Activated naive CD8-positive, alpha-beta T cell treated with anti-CD3 and anti-CD28 coated beads, Interleukin-2, amount 10 ng/mL, durations not matched to agents 7 days and 5 days (primary cell): ENCODE measurements at regions not wholly inside any gene's neighbourhood (a gene's known extent, or its start where the extent isn't known, plus 50 kb on each side); places are given as distances from the start of the nearest gene placed in this dataset.
A peak's percentile ranks its signal among the peaks of the same experiment; 100 is the strongest.
"Not testable (repeated sequence)": the region's sequence is repeated elsewhere in the genome, so short reads cannot be mapped to it uniquely, and the experiment has no call there.

Experiments
- ATAC-seq: fragments of 150-1000 bp; cut with Tn5 transposase; one replicate; pipeline ENCODE4 v1.10.0; 2021; ENCODE audit warnings: low read depth, moderate library complexity
- POLR2A ChIA-PET: fragments of 350-600 bp; sonication (Branson Sonifier 250); formaldehyde crosslinking; loops from one replicate; lab custom pipeline; 2021; ENCODE audit warnings: antibody characterized with exemption; lab: Charles Lee
- DNase-seq: peaks from one replicate; pipeline ENCODE4 v3.0.0; 2021
- H3K27ac Mint-ChIP-seq: one replicate; pipeline ENCODE4 v1.8.0; 2022; ENCODE audit warnings: mild to moderate bottlenecking, mixed read lengths
- H3K27me3 Mint-ChIP-seq: one replicate; pipeline ENCODE4 v1.8.0; 2022; ENCODE audit warnings: mild to moderate bottlenecking, moderate library complexity, mixed read lengths
- H3K36me3 Mint-ChIP-seq: one replicate; pipeline ENCODE4 v1.8.0; 2021; ENCODE audit warnings: mild to moderate bottlenecking, mixed read lengths
- H3K4me1 Mint-ChIP-seq: one replicate; pipeline ENCODE4 v1.8.0; 2021; ENCODE audit warnings: mixed read lengths
- H3K4me3 Mint-ChIP-seq: one replicate; pipeline ENCODE4 v1.8.0; 2022; ENCODE audit warnings: mild to moderate bottlenecking, moderate library complexity, mixed read lengths
- H3K9me3 Mint-ChIP-seq: one replicate; pipeline ENCODE4 v1.8.0; 2021; ENCODE audit warnings: mixed read lengths

- H3K4me1 Mint-ChIP-seq, result peaks cover 16% of the 10 kb centered on the region
- H3K9me3 Mint-ChIP-seq, result no peaks in the 10 kb centered on the region
- no peak overlapping the region for H3K27ac Mint-ChIP-seq
- POLR2A ChIA-PET, result no interaction called here
- ATAC-seq (no peak), DNase-seq (peak; percentile 26)
- H3K27me3 Mint-ChIP-seq, result peaks cover 35% of the 10 kb centered on the region
- H3K4me3 Mint-ChIP-seq, result peak overlapping the region; percentile 18
- no peaks in the 10 kb centered on the region for H3K36me3 Mint-ChIP-seq
Measured at GRCh38 chr5:176134529-176135223, 103.5 kb upstream of the SIMC1 start.

GRCh38 chr5:176140138-176140537, 98.1 kb upstream of the SIMC1 start:
- POLR2A ChIA-PET, ATAC-seq, H3K4me3 Mint-ChIP-seq, H3K36me3 Mint-ChIP-seq, H3K9me3 Mint-ChIP-seq, H3K27ac Mint-ChIP-seq, DNase-seq, H3K4me1 Mint-ChIP-seq: not testable (repeated sequence)
- H3K27me3 Mint-ChIP-seq, result peaks cover 25% of the 10 kb centered on the region

- H3K9me3 Mint-ChIP-seq, result peaks cover 10% of the 10 kb centered on the region
- peaks cover 2% of the 10 kb centered on the region for H3K36me3 Mint-ChIP-seq
- peaks cover 9% of the 10 kb centered on the region for H3K4me1 Mint-ChIP-seq
- ATAC-seq (no peak), DNase-seq (no peak)
- H3K4me3 Mint-ChIP-seq, result no peak overlapping the region
- peaks cover 34% of the 10 kb centered on the region for H3K27me3 Mint-ChIP-seq
- POLR2A ChIA-PET, result no interaction called here
- no peak overlapping the region for H3K27ac Mint-ChIP-seq
Measured at GRCh38 chr5:176144508-176144907, 93.7 kb upstream of the SIMC1 start.

GRCh38 chr5:176149948-176150347, 88.3 kb upstream of the SIMC1 start:
- DNase-seq, H3K36me3 Mint-ChIP-seq, H3K4me3 Mint-ChIP-seq, ATAC-seq, H3K9me3 Mint-ChIP-seq, H3K4me1 Mint-ChIP-seq, H3K27ac Mint-ChIP-seq, POLR2A ChIA-PET: not testable (repeated sequence)
- H3K27me3 Mint-ChIP-seq, result peaks cover 28% of the 10 kb centered on the region

- H3K27ac Mint-ChIP-seq, result no peak overlapping the region
- no peaks in the 10 kb centered on the region for H3K4me1 Mint-ChIP-seq
- H3K9me3 Mint-ChIP-seq, result peaks cover 1% of the 10 kb centered on the region
- DNase-seq, result no peak
- POLR2A ChIA-PET, result no interaction called here
- H3K27me3 Mint-ChIP-seq, result peaks cover 26% of the 10 kb centered on the region
- no peak for ATAC-seq
- H3K4me3 Mint-ChIP-seq, result no peak overlapping the region
- H3K36me3 Mint-ChIP-seq, result no peaks in the 10 kb centered on the region
Measured at GRCh38 chr5:176151281-176151680, 86.9 kb upstream of the SIMC1 start.

GRCh38 chr5:176152191-176152929, 85.9 kb upstream of the SIMC1 start:
- Mint-ChIP-seq H3K4me3 (no peak overlapping the region), H3K9me3 (peaks cover 1% of the 10 kb centered on the region), H3K27me3 (peaks cover 21% of the 10 kb centered on the region), H3K36me3 (no peaks in the 10 kb centered on the region), H3K4me1 (no peaks in the 10 kb centered on the region), H3K27ac (no peak overlapping the region)
- POLR2A ChIA-PET, result no interaction called here
- no peak for ATAC-seq
- no peak for DNase-seq

- no peaks in the 10 kb centered on the region for H3K36me3 Mint-ChIP-seq
- H3K4me1 Mint-ChIP-seq, result no peaks in the 10 kb centered on the region
Measured at GRCh38 chr5:176152930-176153311, 85.3 kb upstream of the SIMC1 start.

GRCh38 chr5:176153741-176154140, 84.5 kb upstream of the SIMC1 start:
- Mint-ChIP-seq H3K9me3 (peaks cover 1% of the 10 kb centered on the region), H3K27me3 (peaks cover 18% of the 10 kb centered on the region), H3K27ac (no peak overlapping the region), H3K4me3 (no peak overlapping the region), H3K4me1 (no peaks in the 10 kb centered on the region), H3K36me3 (no peaks in the 10 kb centered on the region)
- DNase-seq, result no peak
- ATAC-seq, result no peak
- POLR2A ChIA-PET, result no interaction called here

More at GRCh38 chr5:176152930-176153311, 85.3 kb upstream of the SIMC1 start:
- Mint-ChIP-seq H3K9me3 (peaks cover 1% of the 10 kb centered on the region), H3K27ac (no peak overlapping the region), H3K27me3 (peaks cover 22% of the 10 kb centered on the region), H3K4me3 (no peak overlapping the region)
- no peak for ATAC-seq
- POLR2A ChIA-PET, result no interaction called here
- DNase-seq, result no peak

GRCh38 chr5:176154821-176155220, 83.4 kb upstream of the SIMC1 start:
- Mint-ChIP-seq H3K4me1 (no peaks in the 10 kb centered on the region), H3K4me3 (no peak overlapping the region), H3K27ac (no peak overlapping the region), H3K9me3 (peaks cover 1% of the 10 kb centered on the region), H3K27me3 (peaks cover 18% of the 10 kb centered on the region), H3K36me3 (no peaks in the 10 kb centered on the region)
- DNase-seq (no peak), ATAC-seq (no peak)
- POLR2A ChIA-PET, result no interaction called here

GRCh38 chr5:176155922-176156359, 82.3 kb upstream of the SIMC1 start:
- Mint-ChIP-seq H3K4me3 (no peak overlapping the region), H3K27me3 (peaks cover 18% of the 10 kb centered on the region), H3K9me3 (no peaks in the 10 kb centered on the region), H3K4me1 (no peaks in the 10 kb centered on the region), H3K36me3 (no peaks in the 10 kb centered on the region), H3K27ac (no peak overlapping the region)
- ATAC-seq, result no peak
- no peak for DNase-seq
- POLR2A ChIA-PET, result no interaction called here

GRCh38 chr5:176157656-176158055, 80.6 kb upstream of the SIMC1 start:
- Mint-ChIP-seq H3K4me3 (no peak overlapping the region), H3K27ac (no peak overlapping the region), H3K36me3 (no peaks in the 10 kb centered on the region), H3K4me1 (no peaks in the 10 kb centered on the region), H3K27me3 (peaks cover 17% of the 10 kb centered on the region), H3K9me3 (no peaks in the 10 kb centered on the region)
- ATAC-seq (no peak), DNase-seq (no peak)
- POLR2A ChIA-PET, result no interaction called here

- Mint-ChIP-seq H3K27me3 (peaks cover 34% of the 10 kb centered on the region), H3K27ac (no peak overlapping the region), H3K4me1 (no peaks in the 10 kb centered on the region), H3K4me3 (no peak overlapping the region), H3K9me3 (no peaks in the 10 kb centered on the region), H3K36me3 (no peaks in the 10 kb centered on the region)
- POLR2A ChIA-PET, result no interaction called here
- ATAC-seq (no peak), DNase-seq (no peak)
Measured at GRCh38 chr5:176161431-176161830, 76.8 kb upstream of the SIMC1 start.

GRCh38 chr5:176162198-176162597, 76.0 kb upstream of the SIMC1 start:
- Mint-ChIP-seq H3K27ac (no peak overlapping the region), H3K27me3 (peaks cover 33% of the 10 kb centered on the region), H3K4me1 (no peaks in the 10 kb centered on the region), H3K9me3 (no peaks in the 10 kb centered on the region), H3K36me3 (no peaks in the 10 kb centered on the region), H3K4me3 (no peak overlapping the region)
- DNase-seq (no peak), ATAC-seq (no peak)
- POLR2A ChIA-PET, result no interaction called here

- no peaks in the 10 kb centered on the region for H3K4me1 Mint-ChIP-seq
- H3K27me3 Mint-ChIP-seq, result peaks cover 27% of the 10 kb centered on the region
- DNase-seq (no peak), ATAC-seq (no peak)
- no peak overlapping the region for H3K27ac Mint-ChIP-seq
- H3K4me3 Mint-ChIP-seq, result no peak overlapping the region
- POLR2A ChIA-PET, result no interaction called here
- H3K9me3 Mint-ChIP-seq, result no peaks in the 10 kb centered on the region
- H3K36me3 Mint-ChIP-seq, result no peaks in the 10 kb centered on the region
Measured at GRCh38 chr5:176162888-176163287, 75.3 kb upstream of the SIMC1 start.
